Hematopoietic multipotent progenitor cell (in vitro differentiated cells): ENCODE measurements at regions not wholly inside any gene's neighbourhood (a gene's known extent, or its start where the extent isn't known, plus 50 kb on each side); places are given as distances from the start of the nearest gene placed in this dataset.

Experiments
- DNase-seq, 3 donors: peaks; one replicate each; pipeline ENCODE4 v3.0.0-alpha.2; 2011 to 2015; ENCODE audit warnings: low read depth in 2 of 3, low spot score in 2 of 3

GRCh38 chr9:86664603-86665002 is 282.7 kb downstream of the GAS1 start:
- no peak for DNase-seq

DNA sequence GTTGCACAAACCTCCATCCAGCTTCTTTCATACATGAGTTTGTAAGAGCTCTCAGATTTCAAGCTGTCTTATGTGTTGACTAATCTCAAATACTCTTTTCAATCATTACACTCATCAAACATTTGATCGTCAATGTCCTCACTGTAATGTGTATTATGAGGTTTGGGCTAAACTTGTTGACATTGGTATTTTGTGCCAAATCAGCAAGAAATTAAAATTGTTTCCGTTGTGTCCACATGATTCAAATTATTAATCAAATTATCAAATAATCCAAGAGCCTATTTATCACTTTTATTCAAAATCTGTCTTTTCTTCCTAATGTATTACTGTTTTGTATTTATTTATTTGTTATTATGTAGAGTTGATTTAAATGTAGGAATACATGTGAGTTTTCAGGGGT is 283.4 kb downstream of the GAS1 start:
- DNase-seq = no peak

DNA sequence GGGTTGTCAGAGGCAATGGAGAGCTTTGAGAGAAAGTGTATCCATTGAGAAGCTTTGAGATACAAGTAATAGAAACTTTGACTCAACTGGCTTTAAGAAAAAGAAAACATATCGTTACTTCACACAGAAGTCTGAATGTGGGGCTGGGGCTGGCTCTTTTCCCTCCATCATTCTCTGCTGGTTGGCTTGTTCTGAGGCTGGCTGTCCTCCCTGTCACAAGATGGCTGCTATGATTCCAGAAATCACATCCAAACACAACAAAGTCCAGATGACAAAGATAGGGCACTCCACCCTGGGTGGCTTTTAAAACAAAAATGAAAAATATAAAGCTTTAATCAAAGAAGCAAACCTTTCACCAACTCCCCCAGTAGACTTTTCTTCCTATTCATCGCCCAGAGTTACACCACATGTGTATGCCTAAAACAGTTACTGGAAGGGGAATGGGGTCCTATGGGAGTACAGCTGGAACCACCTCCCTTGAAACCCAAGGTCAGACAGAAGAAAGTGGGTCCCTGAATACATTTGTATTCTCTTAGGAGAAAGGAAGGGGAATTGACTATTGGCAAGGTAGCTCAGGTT is 284.3 kb downstream of the GAS1 start:
- no peak for DNase-seq

DNA sequence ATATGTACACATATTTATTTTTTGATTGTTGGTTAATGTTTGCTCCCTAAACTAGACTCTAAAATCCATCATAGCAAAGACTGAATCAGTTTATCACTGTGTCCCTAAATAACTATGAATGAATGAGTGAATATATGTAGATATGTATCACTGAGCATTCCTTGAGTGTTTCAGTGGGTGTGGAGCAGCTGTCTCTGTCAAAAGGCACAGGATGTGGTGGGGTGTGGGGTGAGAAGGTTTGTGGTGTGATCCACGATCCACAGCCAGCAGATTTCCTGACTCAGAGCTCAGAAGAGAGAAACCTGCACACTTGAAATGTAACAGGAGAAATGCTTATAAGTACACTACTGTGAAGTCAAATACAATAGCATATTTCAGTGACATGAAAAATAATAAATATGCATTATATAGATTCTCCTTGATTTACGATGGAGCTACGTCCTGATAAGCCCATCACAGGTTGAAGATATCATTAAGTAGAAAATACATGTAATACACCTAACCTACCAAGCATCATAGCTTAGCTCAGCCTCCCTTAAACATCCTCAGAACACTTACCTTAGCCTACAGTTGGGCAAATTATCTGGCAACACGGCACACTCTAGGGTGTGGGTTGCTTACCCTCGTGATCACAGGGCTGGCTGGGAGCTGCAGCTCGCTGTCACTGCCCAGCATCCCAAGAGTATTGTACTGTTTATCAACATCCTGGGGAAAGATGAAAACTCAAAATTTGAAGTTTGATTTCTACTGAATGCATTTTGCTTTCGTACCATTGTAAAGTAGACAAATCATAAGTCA is 287.0 kb downstream of the GAS1 start:
- no peak for DNase-seq

- DNase-seq = no peak
Measured at GRCh38 chr9:86659413-86660046, 287.8 kb downstream of the GAS1 start.

DNA sequence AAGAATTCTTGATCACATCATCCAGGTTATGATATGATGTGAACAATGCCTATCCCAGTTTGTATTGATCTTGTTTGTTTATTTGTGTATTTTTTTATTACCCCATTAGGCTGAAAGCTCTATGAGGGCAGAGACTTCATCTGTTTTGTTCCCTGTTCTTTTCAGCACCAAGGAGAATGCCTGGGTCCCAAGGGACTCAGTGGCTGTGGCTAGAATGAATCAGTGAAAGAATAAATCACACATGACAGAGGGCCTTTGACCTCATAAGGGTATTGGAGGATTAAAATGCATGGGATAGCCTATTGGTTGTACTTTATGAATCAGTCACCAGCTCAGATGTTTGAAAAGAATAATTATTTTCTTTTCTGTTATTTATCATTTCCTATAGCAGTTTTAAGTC is 292.2 kb downstream of the GAS1 start:
- no peak for DNase-seq

DNA sequence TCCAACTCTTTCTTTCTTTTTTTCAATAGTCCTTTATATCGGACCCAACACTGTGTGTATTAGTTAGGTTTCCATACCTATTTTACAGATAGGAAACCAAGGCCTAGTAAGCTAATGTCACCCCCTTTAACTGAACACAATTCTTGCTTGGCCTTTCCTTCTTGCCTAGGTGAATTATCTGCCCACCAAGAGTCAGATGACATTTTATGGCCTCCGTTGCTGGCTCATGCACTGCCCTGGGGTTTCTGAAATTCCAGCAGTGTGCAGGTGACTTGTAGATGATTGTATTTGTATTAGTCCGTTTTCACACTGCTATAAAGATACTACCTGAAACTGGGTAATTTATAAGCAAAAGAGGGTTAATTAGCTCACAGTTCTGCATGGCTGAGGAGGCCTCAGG is 293.8 kb downstream of the GAS1 start:
- no peak for DNase-seq

DNA sequence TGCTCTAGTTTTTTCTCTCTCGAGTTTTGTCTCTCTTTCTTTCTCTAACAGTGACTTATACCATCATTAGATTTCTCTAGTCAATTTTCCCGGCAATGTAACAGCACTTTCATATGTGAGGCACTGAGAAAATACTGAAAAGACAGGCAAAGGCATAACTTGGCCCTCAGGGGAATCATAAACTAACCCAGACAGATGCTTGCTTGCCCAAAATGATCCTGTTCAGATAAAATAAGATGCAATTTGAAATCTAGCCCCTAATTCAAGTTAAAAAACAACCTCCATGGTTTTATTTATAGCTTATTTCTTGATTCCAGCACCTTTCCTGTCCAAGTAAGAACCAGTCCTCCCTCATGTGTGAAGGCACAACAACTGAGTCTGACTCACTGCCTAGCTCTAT is 294.6 kb downstream of the GAS1 start:
- no peak for DNase-seq

GRCh38 chr9:86649913-86650312 is 295.7 kb upstream of the TUT7 start:
- no peak for DNase-seq

DNA sequence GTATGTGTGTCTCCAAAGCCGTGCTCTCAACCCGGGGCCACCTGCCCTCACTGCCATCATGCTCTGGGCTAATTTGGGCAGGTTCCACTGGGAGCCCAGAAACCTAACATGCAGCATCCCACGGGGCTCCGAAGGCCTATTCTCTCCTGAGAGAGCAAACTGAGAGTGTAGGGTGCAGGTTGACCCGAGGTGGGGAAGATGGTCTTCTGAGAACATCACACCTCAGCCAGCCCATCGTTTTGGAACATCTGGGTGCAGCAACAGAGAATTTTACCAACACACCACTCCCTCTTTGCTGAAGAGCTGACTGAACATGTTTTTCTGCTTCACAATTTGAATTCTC is 294.6 kb upstream of the TUT7 start:
- no peak for DNase-seq

DNA sequence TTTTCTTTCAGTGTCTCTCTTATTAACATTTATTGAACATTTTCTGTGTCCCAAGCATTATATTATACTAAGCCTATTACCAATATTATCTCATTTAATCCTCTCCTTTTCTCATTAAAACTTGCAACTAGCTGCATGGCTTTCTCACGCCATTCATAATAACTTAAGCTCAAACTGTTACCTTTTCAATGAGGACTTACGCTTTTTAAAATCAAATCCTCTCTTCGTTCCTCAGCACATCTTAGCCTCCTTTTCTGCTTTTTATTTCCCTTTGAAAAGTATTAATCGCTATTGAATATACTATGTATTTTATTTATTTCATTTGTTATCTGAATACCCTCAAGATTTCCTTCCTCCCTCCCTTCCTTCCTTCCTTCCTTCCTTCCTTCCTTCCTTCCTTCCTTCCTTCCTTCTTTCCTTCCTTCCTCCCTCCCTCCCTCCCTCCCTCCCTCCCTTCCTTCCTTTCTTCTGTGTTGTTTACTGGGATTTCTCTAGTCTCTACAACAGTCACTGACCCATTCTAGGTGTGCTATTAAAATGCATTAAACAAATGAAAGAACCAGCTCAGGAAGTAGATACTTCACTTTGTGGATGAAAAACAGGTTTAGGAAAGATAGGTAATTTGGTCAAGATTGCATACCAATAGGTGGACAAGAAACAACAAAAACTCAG is 294.1 kb upstream of the TUT7 start:
- DNase-seq = no peak

- DNase-seq = no peak
Measured at GRCh38 chr9:86645303-86645702, 291.1 kb upstream of the TUT7 start.

GRCh38 chr9:86644675-86645034 is 290.4 kb upstream of the TUT7 start:
- DNase-seq = no peak

GRCh38 chr9:86643946-86644674 is 289.9 kb upstream of the TUT7 start:
- no peak for DNase-seq

- no peak for DNase-seq
Measured at GRCh38 chr9:86642721-86643120, 288.5 kb upstream of the TUT7 start.

DNA sequence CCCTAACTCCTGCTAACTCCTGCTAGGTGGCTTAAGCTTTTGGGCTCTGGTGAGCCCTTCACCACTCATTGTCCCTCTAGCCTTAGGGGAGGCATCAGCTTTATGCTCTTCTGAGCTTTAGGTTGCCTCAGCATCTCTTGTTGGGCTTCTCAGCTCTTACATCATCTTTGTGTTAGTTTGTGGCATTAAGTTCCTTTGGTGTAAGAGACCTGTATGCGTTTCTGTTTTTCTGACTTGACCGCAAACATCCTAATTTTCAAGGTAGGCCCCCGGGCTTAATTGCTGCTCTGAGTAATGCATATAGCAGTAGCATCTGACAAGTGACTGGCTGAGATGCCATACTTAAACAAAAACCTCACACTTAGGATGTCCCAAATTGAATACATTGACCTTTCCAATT is 287.8 kb upstream of the TUT7 start:
- DNase-seq = no peak

GRCh38 chr9:86639899-86640379 is 285.7 kb upstream of the TUT7 start:
- DNase-seq = no peak

GRCh38 chr9:86639287-86639686 is 285.1 kb upstream of the TUT7 start:
- no peak for DNase-seq

GRCh38 chr9:86638109-86638508 is 283.9 kb upstream of the TUT7 start:
- no peak for DNase-seq

- peak in 2 of 3 donors; percentile 7 to 9 for DNase-seq
Measured at GRCh38 chr9:86637515-86637914, 283.3 kb upstream of the TUT7 start.

- no peak for DNase-seq
Measured at GRCh38 chr9:86636519-86636918, 282.3 kb upstream of the TUT7 start.
